Cardiac fibroblast (primary cell): ENCODE measurements at regions not wholly inside any gene's neighbourhood (a gene's known extent, or its start where the extent isn't known, plus 50 kb on each side); places are given as distances from the start of the nearest gene placed in this dataset.
"Not testable (repeated sequence)": the region's sequence is repeated elsewhere in the genome, so short reads cannot be mapped to it uniquely, and the experiment has no call there.

Experiments
- DNase-seq, 2 donors: peaks; one replicate each; pipeline versions ENCODE4 v3.0.0 to v3.0.0-alpha.2; 2010; ENCODE audit warnings: low read depth in 2 of 2
- H3K4me3 ChIP-seq, 2 donors: replicated peaks in 1 of 2; 1 replicate in 1 of 2; 2 replicates in 1 of 2; pipeline ENCODE4 v1.5.1; 2011; ENCODE audit warnings: low read depth in 2 of 2, low read length in 2 of 2, mild to moderate bottlenecking in 2 of 2, moderate library complexity in 1 of 2
- CTCF ChIP-seq: IDR thresholded peaks from one replicate; pipeline ENCODE4 v1.5.1; 2011; ENCODE audit warnings: low read depth, mild to moderate bottlenecking, low read length, inconsistent platforms

- no peak for TF ChIP-seq CTCF
- H3K4me3 ChIP-seq: no peak overlapping the region
- DNase-seq: no peak
These were observed 197.3 kb downstream of the ANKRD30B start for GRCh38 chr18:14945286-14945685.

GRCh38 chr18:14945984-14946383 lies 198.0 kb downstream of the ANKRD30B start:
- no peak overlapping the region for H3K4me3 ChIP-seq
- TF ChIP-seq CTCF: no peak
- no peak for DNase-seq

- not testable (repeated sequence) for H3K4me3 ChIP-seq, DNase-seq
These were observed 198.9 kb downstream of the ANKRD30B start for GRCh38 chr18:14946741-14947470.

GRCh38 chr18:14947482-14948162 lies 199.7 kb downstream of the ANKRD30B start:
- TF ChIP-seq CTCF: no peak
- no peak for DNase-seq
- no peak overlapping the region for H3K4me3 ChIP-seq

- H3K4me3 ChIP-seq: no peak overlapping the region
- DNase-seq: no peak
- no peak for TF ChIP-seq CTCF
These were observed 200.2 kb downstream of the ANKRD30B start for GRCh38 chr18:14948163-14948540.

- no peak for TF ChIP-seq CTCF
- no peak overlapping the region for H3K4me3 ChIP-seq
- no peak for DNase-seq
These were observed 202.1 kb downstream of the ANKRD30B start for GRCh38 chr18:14949800-14950664.

GRCh38 chr18:14952444-14953077 lies 204.6 kb downstream of the ANKRD30B start:
- H3K4me3 ChIP-seq, DNase-seq: not testable (repeated sequence)
